Femur (tissue), 1 donor: ENCODE measurements at regions not wholly inside any gene's neighbourhood (a gene's known extent, or its start where the extent isn't known, plus 50 kb on each side); places are given as distances from the start of the nearest gene placed in this dataset.
"Not testable (repeated sequence)": the region's sequence is repeated elsewhere in the genome, so short reads cannot be mapped to it uniquely, and the experiment has no call there.

ENCODE experiments used
- DNase-seq: peaks from one replicate; pipeline ENCODE4 v3.0.0-alpha.2; 2017

GRCh38 chr4:136001791-136002190, 1530.5 kb downstream of the PCDH18 start:
- no peak for DNase-seq

- no peak for DNase-seq
These were observed 1532.0 kb downstream of the PCDH18 start for GRCh38 chr4:136000246-136000645.

DNA sequence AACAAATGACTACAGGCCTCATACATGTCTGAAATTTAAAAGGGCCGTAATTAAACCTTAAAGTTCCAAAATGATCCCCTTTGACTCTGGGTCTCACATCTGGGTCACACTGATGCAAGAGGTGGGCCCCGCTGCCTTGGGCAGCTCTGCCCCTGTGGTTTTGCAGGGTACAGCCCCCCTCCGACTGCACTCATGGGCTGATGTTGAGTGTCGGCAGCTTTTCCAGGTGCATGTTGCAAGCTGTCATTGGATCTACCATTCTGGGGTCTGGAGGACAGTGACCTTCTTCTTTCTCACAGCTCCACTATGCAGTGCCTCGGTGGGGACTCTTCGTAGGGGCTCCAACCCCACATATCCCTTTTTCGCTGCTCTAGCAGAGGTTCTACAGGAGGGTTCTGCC, 1537.9 kb downstream of the PCDH18 start:
- DNase-seq: no peak

GRCh38 chr4:135976860-135977259, 1555.4 kb downstream of the PCDH18 start:
- DNase-seq: no peak

DNA sequence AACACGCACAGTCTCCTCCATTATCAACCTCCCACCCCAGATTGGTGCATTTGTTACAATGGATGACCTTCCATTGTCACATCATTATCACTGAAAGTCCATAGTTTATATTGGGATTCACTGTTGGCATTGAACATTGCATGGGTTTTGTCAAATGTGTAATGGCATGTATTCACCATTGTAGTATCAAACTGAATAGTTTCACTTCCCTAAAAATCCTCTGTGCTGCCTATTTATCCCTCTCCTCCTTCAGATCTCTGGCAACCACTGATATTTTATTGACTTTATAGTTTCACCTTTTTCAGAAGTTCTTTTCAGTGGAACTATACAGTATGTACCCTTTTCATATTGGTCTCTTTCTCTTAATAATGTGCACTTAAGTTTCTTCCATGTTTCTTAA, 1565.4 kb downstream of the PCDH18 start:
- no peak for DNase-seq

DNA sequence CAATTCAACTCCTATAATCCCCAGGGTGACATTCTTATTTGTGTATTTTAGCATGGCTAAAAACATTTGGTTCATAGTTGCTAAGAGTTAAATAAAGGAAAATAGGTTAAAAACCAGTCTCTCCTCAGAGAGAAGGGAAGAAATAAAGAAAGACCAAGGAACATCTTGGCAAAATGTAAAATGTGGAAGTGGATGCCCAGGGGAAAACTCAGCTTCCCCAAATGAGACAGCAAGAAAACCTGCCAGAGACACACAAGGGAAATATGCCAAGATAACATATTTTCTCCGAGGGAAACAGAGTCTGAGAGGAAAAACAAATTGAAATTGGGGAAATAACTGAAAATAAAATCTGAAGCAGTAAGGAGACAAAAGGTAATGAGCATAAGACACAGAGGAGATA, 1569.3 kb downstream of the PCDH18 start:
- DNase-seq: no peak

- DNase-seq: no peak
These were observed 1582.4 kb downstream of the PCDH18 start for GRCh38 chr4:135949931-135950330.

DNA sequence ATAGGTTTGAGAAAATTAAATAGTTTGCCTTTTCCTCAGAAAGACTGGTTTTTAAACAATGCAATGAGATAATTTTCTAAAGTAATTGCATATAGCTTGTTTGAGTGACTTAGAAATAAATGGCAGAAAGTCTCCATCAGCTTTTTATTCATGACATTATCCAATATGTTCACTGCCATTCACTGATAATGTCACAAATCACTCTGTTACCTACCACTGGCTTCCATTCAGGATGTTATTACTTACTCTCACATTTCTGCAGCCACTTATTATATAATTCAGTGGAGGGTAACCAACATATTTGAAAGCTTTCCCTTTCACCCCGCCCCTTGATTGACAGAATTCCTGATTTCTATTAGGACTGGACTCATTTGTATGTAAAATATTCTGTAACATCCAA, 1583.5 kb downstream of the PCDH18 start:
- DNase-seq: no peak

DNA sequence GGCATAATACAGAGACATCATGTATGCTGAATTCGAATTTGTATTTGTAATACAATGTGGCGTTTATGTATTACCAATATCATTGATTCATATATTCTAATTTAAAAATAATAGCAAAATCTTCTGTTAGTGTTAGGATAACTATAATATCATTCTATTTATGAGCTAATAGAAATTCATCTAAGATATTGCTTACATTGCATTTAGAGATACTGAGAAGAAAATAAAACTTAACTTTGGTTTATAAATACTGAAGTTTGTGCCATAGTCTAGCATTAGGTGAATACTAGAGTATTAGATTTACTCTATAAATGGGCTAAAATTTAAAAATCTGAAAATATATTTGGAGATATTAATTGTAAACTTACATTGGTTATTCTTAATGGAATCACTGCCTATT, 1590.6 kb downstream of the PCDH18 start:
- DNase-seq: no peak

DNA sequence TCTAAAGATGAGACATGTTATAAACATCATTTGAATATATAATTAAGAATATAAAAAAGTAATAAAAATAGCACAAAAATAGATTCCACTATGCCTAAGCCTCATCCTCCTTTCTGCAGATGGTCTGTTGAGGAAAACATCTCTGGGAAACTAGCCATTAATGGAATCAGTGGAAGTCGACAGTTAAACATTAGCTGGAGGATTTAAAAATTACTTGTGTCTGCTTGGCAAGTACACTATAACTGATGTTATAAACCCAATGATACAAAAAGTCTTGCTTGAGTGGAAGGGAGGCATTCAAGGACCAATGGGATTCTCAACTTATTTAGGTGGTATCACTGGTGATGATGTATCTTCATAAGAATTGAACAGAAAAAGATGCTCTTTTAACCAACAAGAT, 1598.3 kb downstream of the PCDH18 start:
- DNase-seq: no peak

DNA sequence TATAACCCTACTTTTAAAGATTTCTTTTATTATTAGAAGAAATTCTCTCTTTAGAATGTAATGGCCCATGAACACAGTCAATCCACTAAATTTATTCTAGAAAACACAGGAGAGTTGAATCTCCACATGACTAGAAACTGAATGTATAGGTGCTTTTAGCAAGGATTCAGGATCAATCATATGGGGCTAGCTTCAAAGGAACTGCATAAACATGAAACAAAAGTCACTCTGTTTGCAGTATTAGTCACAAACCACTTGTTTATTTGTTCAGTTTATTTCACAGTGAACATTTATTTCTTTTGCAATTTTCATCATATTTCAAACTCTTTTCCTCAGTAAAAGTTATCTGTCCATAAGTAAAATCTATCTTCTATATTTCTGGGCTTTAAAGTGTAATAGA, 1604.6 kb downstream of the PCDH18 start:
- no peak for DNase-seq

GRCh38 chr4:135921081-135921480, 1611.2 kb downstream of the PCDH18 start:
- DNase-seq: no peak

DNA sequence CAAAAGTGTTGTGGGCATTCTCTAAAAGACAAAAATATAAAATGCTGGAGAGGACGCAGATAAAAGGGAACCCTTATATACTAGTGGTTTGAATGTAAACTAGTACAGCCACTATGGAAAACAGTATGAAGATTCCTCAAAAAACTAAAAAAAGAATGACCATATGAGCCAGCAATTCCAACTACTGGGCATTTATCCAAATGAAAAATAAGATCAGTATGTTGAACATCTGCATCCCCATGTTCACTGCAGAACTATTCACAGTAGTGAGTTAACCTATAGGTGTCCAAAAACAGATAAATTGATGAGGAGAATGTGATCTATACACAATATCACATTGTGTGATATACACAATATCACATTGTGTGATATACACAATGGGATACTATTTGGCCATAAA, 1615.3 kb downstream of the PCDH18 start:
- DNase-seq: no peak

GRCh38 chr4:135900956-135901355, 1631.3 kb downstream of the PCDH18 start:
- no peak for DNase-seq

DNA sequence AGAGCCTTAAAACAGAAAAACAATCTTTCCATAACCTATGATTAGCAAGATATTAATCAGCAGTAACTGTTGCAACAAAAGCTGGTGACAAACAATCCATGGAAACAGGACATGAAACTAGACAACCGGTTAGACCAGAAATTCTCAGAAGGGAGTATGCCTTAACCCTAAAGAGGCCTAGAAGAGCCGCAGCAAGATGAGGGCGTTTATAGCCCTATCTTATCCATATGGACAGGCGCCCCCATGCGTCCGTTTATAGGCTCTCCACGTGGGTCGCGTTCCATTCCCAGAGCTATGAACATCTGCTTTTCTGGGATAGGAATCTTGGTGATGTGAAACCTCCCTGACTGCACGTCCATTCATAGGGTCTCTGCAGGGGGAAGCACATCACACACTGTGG, 1662.7 kb upstream of the PABPC4L start:
- not testable (repeated sequence) for DNase-seq

DNA sequence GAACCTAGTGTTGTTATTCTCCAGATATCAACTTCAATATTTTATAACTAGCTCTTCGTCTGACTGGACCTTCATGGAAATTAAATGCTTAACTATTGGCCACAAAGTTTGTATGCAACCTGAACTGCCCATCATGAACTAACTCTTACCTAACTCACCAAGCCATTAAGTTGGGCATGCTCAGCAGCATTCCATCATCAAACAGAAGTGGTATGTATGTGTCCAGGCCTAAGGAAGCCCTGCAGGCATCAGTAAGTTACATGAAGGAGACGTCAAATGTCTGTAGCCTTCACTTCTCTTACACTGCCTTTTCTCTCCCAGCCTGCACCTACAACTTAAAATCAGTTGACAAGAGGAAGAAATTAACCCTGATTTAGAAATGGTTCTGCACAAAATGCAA, 1639.2 kb upstream of the PABPC4L start:
- no peak for DNase-seq

DNA sequence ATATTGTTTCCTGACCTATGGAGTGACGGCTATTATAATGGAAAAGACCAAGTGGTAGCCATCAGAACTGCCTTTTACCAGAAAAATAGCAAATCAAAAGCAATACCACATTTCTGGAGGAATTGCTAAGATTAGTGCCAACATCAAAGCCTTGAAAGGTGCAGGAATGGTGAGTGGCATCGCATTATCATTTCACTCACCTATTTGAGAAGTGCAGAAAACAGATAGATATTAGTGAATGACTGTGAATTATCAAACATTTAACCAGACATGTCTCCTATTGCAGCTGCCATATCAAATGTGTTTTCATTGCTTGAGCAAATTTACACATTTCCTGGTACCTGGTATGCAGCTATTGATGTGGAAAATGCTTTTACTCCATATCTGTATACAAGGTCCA, 1638.1 kb upstream of the PABPC4L start:
- DNase-seq: no peak

DNA sequence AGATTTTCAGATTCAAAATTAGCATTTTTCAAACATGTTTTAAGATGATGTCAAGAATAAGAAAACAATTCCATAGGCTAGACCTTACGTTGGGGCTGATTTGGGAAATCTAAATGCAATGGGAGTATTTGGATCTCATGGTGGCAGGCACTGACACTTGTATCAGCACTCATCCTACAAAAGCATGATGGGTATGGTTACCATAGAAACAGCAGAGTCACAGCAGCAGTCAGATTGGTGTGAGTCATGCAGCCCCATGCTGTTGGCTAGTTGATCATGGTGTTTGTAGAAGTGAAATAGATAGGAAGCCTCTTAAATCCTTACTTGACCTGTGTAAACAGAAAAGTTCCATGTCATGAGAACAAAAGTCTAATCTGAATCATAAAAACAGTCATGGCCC, 1637.3 kb upstream of the PABPC4L start:
- no peak for DNase-seq

- no peak for DNase-seq
These were observed 1632.9 kb upstream of the PABPC4L start for GRCh38 chr4:135834471-135834870.

GRCh38 chr4:135833529-135833928, 1631.9 kb upstream of the PABPC4L start:
- no peak for DNase-seq

DNA sequence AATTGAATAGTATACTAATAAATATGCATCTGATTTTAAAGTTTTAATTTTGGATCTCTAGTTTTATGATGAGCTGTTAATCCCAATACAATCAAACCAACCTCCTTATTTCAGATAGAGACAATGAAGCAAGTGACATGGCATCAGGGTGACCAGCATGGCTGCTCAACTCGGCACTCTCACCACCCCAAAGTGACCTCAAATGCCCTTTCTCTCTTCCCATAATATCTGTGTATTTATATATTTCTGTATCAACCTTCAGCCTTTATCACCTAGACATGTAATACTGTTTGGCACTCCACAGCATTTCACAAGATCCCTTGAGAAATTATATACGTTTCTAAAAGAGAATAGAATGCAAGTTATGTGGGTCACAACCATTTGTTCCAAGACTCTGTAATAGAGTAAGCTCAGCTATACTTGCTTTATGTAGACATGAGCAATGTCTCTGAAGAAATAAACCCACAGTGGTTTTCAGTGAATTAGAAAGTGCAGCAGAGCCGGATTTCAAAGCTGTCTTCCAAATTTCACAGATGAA, 1623.2 kb upstream of the PABPC4L start:
- DNase-seq: no peak

GRCh38 chr4:135804785-135805184, 1603.2 kb upstream of the PABPC4L start:
- DNase-seq: no peak

- DNase-seq: no peak
These were observed 1575.8 kb upstream of the PABPC4L start for GRCh38 chr4:135777361-135777760.

GRCh38 chr4:135775909-135776308, 1574.3 kb upstream of the PABPC4L start:
- DNase-seq: no peak

DNA sequence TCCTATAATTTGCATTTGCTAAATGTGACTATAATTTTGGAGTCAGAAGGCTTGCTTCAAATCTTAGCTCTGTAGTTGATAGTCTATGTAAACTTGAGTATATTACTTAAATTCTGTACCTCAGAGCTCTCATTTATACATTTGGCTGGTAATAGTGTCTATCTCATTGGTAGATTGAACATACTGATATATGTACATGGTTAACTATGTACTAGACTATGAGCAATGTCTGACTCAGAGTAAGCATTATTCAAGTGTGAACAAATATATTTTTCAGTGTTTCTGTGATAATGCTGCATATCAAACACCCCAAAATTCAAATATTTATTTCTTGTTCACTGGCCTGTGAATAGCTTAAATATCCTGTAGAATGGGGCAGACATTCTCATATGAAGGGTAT, 1568.9 kb upstream of the PABPC4L start:
- DNase-seq: no peak

- DNase-seq: no peak
These were observed 1543.3 kb upstream of the PABPC4L start for GRCh38 chr4:135744928-135745327.
